ENCODE measurements at regions not wholly inside any gene's neighbourhood (a gene's known extent, or its start where the extent isn't known, plus 50 kb on each side); places are given as distances from the start of the nearest gene placed in this dataset.

DNA sequence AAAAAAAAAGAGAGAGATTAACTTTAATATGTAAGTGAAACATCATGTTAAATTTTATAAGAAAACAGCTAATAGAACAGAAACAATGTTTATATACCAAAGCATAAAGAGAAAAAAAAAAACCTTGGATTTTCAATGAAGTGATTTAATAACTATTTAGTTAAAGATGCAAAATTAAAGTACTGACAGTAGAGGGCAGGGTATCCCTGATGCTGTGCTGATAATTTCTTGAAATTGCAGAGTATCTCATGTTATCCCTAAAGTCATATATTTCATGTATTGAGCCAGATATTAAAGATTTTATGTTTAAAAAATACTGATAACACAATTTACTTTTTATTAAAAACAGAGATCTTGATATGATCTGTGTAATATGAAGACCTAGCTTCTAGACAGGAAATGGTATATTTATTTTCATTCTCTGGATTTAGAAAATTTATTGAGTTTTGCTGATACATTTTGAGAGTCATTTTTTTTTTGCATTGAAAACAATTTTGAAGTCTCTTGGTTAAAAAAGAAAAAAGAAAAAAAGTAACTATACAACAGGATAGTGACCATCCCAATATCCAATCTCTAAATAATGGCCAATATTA lies 273.2 kb downstream of the USP25 start:
- no peak for DNase-seq (ENCODE audit: low spot score in 2 of 2)
- no peak for TF ChIP-seq POLR2A (IDR thresholded peaks at IDR 0.05)
- TF ChIP-seq, protein P1, sequence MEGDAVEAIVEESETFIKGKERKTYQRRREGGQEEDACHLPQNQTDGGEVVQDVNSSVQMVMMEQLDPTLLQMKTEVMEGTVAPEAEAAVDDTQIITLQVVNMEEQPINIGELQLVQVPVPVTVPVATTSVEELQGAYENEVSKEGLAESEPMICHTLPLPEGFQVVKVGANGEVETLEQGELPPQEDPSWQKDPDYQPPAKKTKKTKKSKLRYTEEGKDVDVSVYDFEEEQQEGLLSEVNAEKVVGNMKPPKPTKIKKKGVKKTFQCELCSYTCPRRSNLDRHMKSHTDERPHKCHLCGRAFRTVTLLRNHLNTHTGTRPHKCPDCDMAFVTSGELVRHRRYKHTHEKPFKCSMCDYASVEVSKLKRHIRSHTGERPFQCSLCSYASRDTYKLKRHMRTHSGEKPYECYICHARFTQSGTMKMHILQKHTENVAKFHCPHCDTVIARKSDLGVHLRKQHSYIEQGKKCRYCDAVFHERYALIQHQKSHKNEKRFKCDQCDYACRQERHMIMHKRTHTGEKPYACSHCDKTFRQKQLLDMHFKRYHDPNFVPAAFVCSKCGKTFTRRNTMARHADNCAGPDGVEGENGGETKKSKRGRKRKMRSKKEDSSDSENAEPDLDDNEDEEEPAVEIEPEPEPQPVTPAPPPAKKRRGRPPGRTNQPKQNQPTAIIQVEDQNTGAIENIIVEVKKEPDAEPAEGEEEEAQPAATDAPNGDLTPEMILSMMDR (IDR thresholded peaks at IDR 0.05), result no peak
- no peak overlapping the region for H3K4me3 ChIP-seq (ENCODE audit: low read depth, poor library complexity, severe bottlenecking)
- intact Hi-C loops (cut with DNase I; ENCODE audit: low total_unique reads), result no loop called here

DNA sequence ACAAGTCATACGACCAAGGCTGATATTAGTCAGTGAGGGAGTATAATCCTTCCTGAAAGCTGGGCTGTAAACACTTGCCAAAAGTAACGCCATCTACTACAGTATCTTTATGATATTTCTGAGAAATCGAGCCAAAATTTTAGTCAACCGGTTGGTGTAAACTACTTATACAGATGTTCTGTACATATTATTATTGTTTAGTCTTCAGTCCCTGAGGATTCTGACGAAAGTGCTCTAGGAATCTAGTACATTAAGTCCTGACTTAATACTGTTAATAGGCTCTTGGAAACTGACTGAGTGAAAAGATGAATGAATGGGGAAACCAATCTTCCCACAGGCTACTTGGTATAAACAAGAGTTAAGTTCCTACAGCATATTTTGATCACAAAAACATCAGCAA lies 274.3 kb downstream of the USP25 start:
- 40 to 52% methylated on average over 5 of the region's 5 CpGs for WGBS, 2 donors
- H3K4me3 ChIP-seq (ENCODE audit: low read depth, poor library complexity, severe bottlenecking), result no peak overlapping the region
- intact Hi-C loops (cut with DNase I; ENCODE audit: low total_unique reads), result no loop called here
- TF ChIP-seq, protein P1 (IDR thresholded peaks at IDR 0.05), result no peak
- TF ChIP-seq POLR2A (IDR thresholded peaks at IDR 0.05), result no peak
- DNase-seq (ENCODE audit: low spot score in 2 of 2), result no peak

DNA sequence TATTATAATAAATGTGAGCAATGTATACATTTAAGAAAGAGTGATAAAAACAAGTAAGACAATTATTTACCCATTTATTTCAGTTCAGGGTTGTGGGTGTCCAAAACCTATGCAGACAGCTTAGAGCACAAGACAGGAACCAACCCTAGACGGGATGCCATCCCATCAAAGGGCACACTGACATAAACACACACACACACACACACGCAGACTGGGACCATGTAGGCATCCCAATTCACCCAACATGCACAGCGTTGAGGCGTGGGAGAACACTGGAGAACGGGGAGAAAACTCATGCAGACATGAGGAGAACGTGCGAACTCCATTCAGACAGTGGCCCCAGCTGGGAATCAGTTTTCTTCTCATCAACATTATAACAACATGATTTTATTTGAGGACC lies 274.7 kb downstream of the USP25 start:
- intact Hi-C loops (cut with DNase I; ENCODE audit: low total_unique reads), result no loop called here
- H3K4me3 ChIP-seq (ENCODE audit: low read depth, poor library complexity, severe bottlenecking), result no peak overlapping the region
- TF ChIP-seq, protein P1 (IDR thresholded peaks at IDR 0.05), result no peak
- TF ChIP-seq POLR2A (IDR thresholded peaks at IDR 0.05), result no peak
- no peak for DNase-seq (ENCODE audit: low spot score in 2 of 2)
- WGBS, 2 donors, result 91 to 92% methylated on average over 7 of the region's 7 CpGs

DNA sequence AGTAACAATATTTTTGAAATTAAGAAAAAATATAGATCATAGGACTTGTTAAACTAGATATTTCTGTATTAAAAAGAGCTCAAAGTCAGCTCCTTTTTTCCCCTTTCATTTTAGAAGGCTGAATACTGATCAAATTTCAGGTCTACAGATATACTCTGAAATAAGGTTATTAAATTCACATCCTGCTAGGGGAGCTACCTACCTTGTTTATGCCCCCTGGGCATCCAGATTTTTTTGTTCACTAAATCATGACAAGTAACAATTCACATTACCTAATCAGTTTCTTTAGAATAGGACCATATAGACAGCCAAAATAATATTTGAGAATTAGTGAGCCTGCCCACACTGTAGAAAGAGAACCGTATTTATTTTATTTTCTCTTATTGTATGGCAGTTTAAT lies 276.2 kb downstream of the USP25 start:
- intact Hi-C loops (cut with DNase I; ENCODE audit: low total_unique reads), result no loop called here
- 79 to 89% methylated on average over 1 of the region's 1 CpG for WGBS, 2 donors
- H3K4me3 ChIP-seq (ENCODE audit: low read depth, poor library complexity, severe bottlenecking), result no peak overlapping the region
- TF ChIP-seq, protein P1 (IDR thresholded peaks at IDR 0.05), result no peak
- TF ChIP-seq POLR2A (IDR thresholded peaks at IDR 0.05), result no peak
- DNase-seq (ENCODE audit: low spot score in 2 of 2), result no peak

DNA sequence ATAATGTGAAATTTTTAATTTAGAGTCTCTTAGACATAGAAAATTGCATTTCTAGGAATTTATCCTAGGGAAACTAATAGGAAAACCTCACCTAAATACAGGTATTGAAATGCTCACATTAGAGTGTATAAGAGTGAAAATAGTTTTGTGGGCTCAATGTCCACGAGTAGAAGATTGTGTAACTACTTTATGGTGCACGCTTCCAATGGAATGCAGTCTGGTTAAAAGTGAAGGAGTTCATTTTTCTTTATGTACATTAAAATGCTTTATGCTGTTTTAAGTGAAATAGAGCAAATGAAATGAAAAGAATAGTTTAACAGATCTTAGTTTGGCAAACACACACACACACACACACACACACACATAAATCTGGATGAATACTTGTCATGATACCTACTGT lies 278.2 kb downstream of the USP25 start:
- no peak for DNase-seq (ENCODE audit: low spot score in 2 of 2)
- TF ChIP-seq, protein P1 (IDR thresholded peaks at IDR 0.05), result no peak
- no peak for TF ChIP-seq POLR2A (IDR thresholded peaks at IDR 0.05)
- intact Hi-C loops (cut with DNase I; ENCODE audit: low total_unique reads), result no loop called here
- no peak overlapping the region for H3K4me3 ChIP-seq (ENCODE audit: low read depth, poor library complexity, severe bottlenecking)
- 62 to 71% methylated on average over 2 of the region's 2 CpGs for WGBS, 2 donors

DNA sequence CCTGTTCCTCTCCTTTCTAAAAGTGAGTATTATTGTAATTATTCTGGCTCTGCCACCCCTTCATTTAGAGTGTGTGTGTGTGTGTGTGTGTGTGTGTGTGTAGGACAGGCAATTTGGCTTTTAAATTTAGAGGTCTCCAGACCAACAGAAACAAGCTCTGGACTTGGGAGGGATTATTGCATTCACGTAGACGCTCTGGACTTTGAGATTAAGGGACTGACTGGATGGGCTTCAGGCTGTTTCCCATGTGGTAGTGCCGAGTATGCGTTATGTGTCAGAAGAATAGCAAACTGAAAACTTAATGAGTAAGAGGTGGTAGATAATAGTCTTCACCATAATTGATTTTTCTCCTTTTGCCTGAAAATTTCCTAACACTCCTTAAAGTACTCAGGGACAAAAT lies 281.9 kb downstream of the USP25 start:
- DNase-seq (ENCODE audit: low spot score in 2 of 2), result no peak
- TF ChIP-seq POLR2A (IDR thresholded peaks at IDR 0.05), result no peak
- TF ChIP-seq, protein P1 (IDR thresholded peaks at IDR 0.05), result no peak
- no peak overlapping the region for H3K4me3 ChIP-seq (ENCODE audit: low read depth, poor library complexity, severe bottlenecking)
- intact Hi-C loops (cut with DNase I; ENCODE audit: low total_unique reads), result no loop called here
- 93 to 95% methylated on average over 4 of the region's 4 CpGs for WGBS, 2 donors
